ENCODE measurements at regions not wholly inside any gene's neighbourhood (a gene's known extent, or its start where the extent isn't known, plus 50 kb on each side); places are given as distances from the start of the nearest gene placed in this dataset.

DNA sequence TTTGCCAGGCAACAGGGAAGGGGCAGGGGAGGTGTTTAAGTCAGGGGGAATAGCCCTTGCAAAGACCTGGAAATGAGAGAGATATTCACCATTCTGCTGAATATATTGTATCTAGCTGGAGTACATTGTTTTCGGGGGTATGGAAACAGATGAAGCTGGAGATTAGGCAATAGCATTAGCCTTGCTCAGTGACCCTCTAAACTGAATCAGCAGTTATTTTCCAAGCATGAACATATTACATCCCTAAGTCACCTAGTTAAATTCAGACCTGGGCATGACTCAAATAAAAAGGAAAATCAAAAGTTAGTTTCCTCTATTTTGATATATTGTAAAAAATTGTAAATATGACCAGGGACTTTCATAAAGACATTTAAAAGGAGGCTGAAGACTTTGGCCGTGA is 544.6 kb upstream of the TRPC7 start:
- TF ChIP-seq, protein P1, sequence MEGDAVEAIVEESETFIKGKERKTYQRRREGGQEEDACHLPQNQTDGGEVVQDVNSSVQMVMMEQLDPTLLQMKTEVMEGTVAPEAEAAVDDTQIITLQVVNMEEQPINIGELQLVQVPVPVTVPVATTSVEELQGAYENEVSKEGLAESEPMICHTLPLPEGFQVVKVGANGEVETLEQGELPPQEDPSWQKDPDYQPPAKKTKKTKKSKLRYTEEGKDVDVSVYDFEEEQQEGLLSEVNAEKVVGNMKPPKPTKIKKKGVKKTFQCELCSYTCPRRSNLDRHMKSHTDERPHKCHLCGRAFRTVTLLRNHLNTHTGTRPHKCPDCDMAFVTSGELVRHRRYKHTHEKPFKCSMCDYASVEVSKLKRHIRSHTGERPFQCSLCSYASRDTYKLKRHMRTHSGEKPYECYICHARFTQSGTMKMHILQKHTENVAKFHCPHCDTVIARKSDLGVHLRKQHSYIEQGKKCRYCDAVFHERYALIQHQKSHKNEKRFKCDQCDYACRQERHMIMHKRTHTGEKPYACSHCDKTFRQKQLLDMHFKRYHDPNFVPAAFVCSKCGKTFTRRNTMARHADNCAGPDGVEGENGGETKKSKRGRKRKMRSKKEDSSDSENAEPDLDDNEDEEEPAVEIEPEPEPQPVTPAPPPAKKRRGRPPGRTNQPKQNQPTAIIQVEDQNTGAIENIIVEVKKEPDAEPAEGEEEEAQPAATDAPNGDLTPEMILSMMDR (conservative IDR thresholded peaks at IDR 0.05; ENCODE audit: low read depth, low read length): no peak
- TF ChIP-seq FOS (IDR thresholded peaks at IDR 0.05; ENCODE audit: low read depth, low read length): no peak
- no peak for TF ChIP-seq POLR2A (IDR thresholded peaks at IDR 0.05; ENCODE audit: low read depth, low read length)
- no peak for TF ChIP-seq RFX5 (IDR thresholded peaks at IDR 0.05; ENCODE audit: low read depth, low read length)
- no peak for TF ChIP-seq MAFK (IDR thresholded peaks at IDR 0.05; ENCODE audit: low read depth, low read length)
- TF ChIP-seq, protein P2, sequence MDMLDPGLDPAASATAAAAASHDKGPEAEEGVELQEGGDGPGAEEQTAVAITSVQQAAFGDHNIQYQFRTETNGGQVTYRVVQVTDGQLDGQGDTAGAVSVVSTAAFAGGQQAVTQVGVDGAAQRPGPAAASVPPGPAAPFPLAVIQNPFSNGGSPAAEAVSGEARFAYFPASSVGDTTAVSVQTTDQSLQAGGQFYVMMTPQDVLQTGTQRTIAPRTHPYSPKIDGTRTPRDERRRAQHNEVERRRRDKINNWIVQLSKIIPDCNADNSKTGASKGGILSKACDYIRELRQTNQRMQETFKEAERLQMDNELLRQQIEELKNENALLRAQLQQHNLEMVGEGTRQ (IDR thresholded peaks at IDR 0.05; ENCODE audit: low read depth, low read length): no peak
- TF ChIP-seq RAD21 (IDR thresholded peaks at IDR 0.05; ENCODE audit: low read length): no peak
- TF ChIP-seq CEBPB (IDR thresholded peaks at IDR 0.05; ENCODE audit: low read depth, low read length): no peak
- no peak for TF ChIP-seq BHLHE40 (IDR thresholded peaks at IDR 0.05; ENCODE audit: low read depth, low read length)
- no peak for TF ChIP-seq MAZ (IDR thresholded peaks at IDR 0.05; ENCODE audit: borderline replicate concordance, low read depth, low read length)

Data from IMR-90 (cell line).